ENCODE measurements at regions not wholly inside any gene's neighbourhood (a gene's known extent, or its start where the extent isn't known, plus 50 kb on each side); places are given as distances from the start of the nearest gene placed in this dataset.
"Not testable (repeated sequence)": the region's sequence is repeated elsewhere in the genome, so short reads cannot be mapped to it uniquely, and the experiment has no call there.

- DNase-seq (ENCODE audit: low read depth in 2 of 2): not testable (repeated sequence)
These were observed 89.5 kb upstream of the SPDYE9 start for GRCh38 chr7:73175322-73175721.

DNA sequence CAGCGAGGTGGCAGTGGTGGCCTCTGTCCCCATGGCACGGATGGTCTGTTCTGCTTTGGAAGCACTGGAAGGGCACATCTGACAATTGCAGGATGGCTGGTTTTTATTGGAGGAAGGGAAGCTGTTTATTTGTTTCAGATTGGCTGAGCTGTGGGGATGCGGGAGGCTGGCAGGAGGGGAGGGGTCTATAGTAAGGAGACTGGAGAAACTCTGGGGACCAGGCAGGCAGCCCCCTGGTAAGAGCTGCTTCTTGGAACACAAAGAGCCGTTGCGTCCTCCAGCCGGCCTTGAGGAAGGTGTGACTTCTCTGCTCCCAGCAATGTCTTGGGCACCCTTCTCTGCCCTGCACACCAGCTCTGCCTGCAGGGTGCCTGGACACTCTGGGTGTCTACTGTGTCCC is 85.1 kb upstream of the SPDYE9 start:
- not testable (repeated sequence) for DNase-seq (ENCODE audit: low read depth in 2 of 2)

DNA sequence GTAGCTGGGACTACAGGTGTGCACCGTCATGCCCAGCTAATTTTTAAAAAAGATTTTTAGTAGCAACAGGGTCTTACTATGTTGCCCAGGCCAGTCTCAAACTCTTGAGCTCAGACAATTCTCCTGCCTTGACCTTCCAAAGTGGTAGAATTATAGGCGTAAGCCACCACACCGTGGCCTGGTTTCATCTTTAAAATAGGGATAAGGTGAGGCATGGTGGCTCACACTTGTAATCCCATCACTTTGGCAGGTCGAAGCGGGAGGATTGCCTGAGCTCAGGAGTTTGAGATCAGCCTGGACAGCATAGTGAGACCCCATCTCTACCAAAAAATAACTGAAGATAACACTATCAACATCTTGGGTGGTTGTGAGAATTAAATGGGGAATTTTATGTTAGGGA is 84.6 kb upstream of the SPDYE9 start:
- DNase-seq (ENCODE audit: low read depth in 2 of 2): not testable (repeated sequence)

GRCh38 chr7:73166152-73166551 is 80.3 kb upstream of the SPDYE9 start:
- DNase-seq (ENCODE audit: low read depth in 2 of 2): not testable (repeated sequence)

DNA sequence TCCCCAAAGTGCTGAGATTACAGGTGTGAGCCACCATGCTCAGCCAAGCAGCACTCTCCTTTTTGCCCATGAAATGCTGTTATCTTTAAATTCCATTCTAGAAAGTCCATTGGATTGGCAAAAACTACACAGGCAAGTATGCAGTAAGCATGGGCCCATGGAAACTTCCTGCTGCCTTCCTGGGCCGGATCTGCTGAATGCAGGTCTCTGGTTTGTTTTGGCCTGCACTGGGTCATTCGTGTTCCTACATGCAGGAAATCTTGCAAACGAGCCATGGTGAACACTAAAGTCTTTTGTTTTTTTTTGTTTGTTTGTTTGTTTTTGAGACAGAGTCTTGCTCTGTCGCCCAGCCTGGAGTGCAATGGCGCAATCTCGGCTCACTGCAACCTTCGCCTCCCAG is 76.8 kb upstream of the SPDYE9 start:
- DNase-seq (ENCODE audit: low read depth in 2 of 2): not testable (repeated sequence)

GRCh38 chr7:73161727-73162126 is 75.9 kb upstream of the SPDYE9 start:
- not testable (repeated sequence) for DNase-seq (ENCODE audit: low read depth in 2 of 2)

- DNase-seq (ENCODE audit: low read depth in 2 of 2): not testable (repeated sequence)
These were observed 71.4 kb upstream of the SPDYE9 start for GRCh38 chr7:73157169-73157661.

- DNase-seq (ENCODE audit: low read depth in 2 of 2): not testable (repeated sequence)
These were observed 70.8 kb upstream of the SPDYE9 start for GRCh38 chr7:73156510-73157168.

- peak; percentile 51 to 52 for DNase-seq (ENCODE audit: low read depth in 2 of 2)
These were observed 68.8 kb upstream of the SPDYE9 start for GRCh38 chr7:73154586-73155038.

- not testable (repeated sequence) for DNase-seq (ENCODE audit: low read depth in 2 of 2)
These were observed 68.2 kb upstream of the SPDYE9 start for GRCh38 chr7:73153921-73154585.

DNA sequence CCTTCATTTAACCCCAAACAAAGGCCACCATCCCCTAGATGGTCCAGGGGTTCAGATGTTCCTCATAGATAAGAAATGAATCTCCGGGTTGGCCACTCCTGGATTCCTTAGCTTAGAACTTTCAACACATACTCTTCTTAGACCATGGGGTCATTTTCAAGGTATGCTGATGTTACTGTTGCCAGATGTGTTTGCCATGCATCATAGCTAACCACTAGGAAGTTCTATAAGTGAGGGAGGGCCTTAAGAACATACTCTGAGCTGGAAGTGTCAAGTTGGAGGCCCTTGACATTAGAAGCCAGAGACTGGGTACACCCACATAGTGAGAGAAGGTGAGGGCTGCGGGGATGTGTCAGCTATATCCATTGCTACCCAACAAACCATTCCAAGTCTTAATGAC is 62.7 kb upstream of the SPDYE9 start:
- DNase-seq (ENCODE audit: low read depth in 2 of 2): not testable (repeated sequence)

- not testable (repeated sequence) for DNase-seq (ENCODE audit: low read depth in 2 of 2)
These were observed 61.8 kb upstream of the SPDYE9 start for GRCh38 chr7:73147681-73148080.

DNA sequence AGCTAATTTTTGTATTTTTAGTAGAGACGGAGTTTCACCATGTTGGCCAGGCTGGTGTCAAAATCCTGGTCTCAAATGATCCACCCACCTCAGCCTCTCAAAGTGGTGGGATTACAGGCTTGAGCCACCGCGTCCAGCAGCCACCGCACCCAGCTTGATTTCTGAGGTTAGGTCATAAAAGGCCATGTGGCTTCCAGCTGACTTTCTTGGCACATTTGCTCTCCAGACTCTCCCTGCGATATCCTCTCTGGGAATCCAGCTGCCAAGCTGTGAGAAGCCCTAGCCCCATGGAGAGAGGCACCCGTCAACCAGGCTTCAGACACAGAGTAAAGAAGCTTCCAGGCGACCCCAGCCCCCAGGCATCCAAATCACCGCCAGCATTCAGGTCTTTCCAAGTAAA is 58.2 kb upstream of the SPDYE9 start:
- not testable (repeated sequence) for DNase-seq (ENCODE audit: low read depth in 2 of 2)

DNA sequence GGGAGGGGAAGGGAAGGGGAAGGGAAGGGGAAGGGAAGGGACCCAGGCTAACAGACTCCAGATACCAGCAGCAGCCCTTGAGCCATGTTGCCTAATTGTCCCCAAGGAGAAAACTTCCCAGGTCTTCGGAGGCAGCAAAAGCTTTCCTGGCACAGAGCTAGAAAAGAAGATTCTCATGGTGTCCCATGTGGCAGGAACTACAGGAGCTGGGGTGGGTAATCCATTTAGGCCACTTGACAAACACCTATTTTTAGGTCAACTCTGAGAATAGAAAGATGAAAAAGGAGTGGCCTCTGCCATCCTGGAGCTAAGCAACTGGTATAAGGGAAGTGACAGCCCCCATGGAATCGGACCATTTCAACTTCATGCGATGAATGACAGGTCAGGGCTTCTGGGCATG is 52.1 kb upstream of the SPDYE9 start:
- not testable (repeated sequence) for DNase-seq (ENCODE audit: low read depth in 2 of 2)
